ENCODE measurements at regions not wholly inside any gene's neighbourhood (a gene's known extent, or its start where the extent isn't known, plus 50 kb on each side); places are given as distances from the start of the nearest gene placed in this dataset.
A peak's percentile ranks its signal among the peaks of the same experiment; 100 is the strongest.

- CTCF ChIA-PET, result no interaction called here
- ATAC-seq (peak; percentile 48; the same call in 1 of the 2 replicates), DNase-seq (peak; percentile 29)
- H3K9me2 ChIP-seq (replicated peaks; ENCODE audit: low read length), result no peaks in the 10 kb centered on the region
- H3K4me3 ChIP-seq (ENCODE audit: low read length), result no peak overlapping the region
- no TSS peak for BruUV-seq (replicated peaks)
- H3K4me2 ChIP-seq (ENCODE audit: low read length), result no peak overlapping the region
- H3K79me2 ChIP-seq (ENCODE audit: low read length), result no peaks in the 10 kb centered on the region
- no peak overlapping the region for H2AFZ ChIP-seq (ENCODE audit: low read length)
- H3K27me3 ChIP-seq (ENCODE audit: low read length), result no peaks in the 10 kb centered on the region
- no peaks in the 10 kb centered on the region for H3K9me3 ChIP-seq (ENCODE audit: low read length)
- no peak for TF ChIP-seq CTCF (conservative IDR thresholded peaks at IDR 0.05; ENCODE audit: low read depth, low read length)
- TF ChIP-seq EZH2 (IDR thresholded peaks at IDR 0.05; ENCODE audit: low read length, unreplicated experiment), result no peak
- TF ChIP-seq EZH2phosphoT487 (IDR thresholded peaks at IDR 0.05; ENCODE audit: borderline replicate concordance, low read length), result no peak
- H3K4me1 ChIP-seq (ENCODE audit: insufficient read depth, low read length), result peaks cover 19% of the 10 kb centered on the region; the same call in 1 of the 2 replicates
- no peaks in the 10 kb centered on the region for H3K36me3 ChIP-seq (ENCODE audit: low read depth, low read length)
- POLR2A ChIA-PET (ENCODE audit: unreplicated experiment), result no interaction called here
- H3K9ac ChIP-seq (ENCODE audit: low read length), result no peak overlapping the region
- H3K27ac ChIP-seq (ENCODE audit: low read length), result no peak overlapping the region
- intact Hi-C loops (cut with micrococcal nuclease), result no loop called here
- no peaks in the 10 kb centered on the region for H4K20me1 ChIP-seq (ENCODE audit: low read length)
- no peaks in the 10 kb centered on the region for H3F3A ChIP-seq (ENCODE audit: low read length, unreplicated experiment)
Observed at GRCh38 chr5:89060768-89061167, 177.8 kb upstream of the MEF2C start.

- Histone ChIP-seq H3K27ac (ENCODE audit: low read length) (no peak overlapping the region), H3K4me3 (ENCODE audit: low read length) (no peak overlapping the region)
Observed at GRCh38 chr5:89059274-89059673, 176.3 kb upstream of the MEF2C start.

More at GRCh38 chr5:89059274-89059673, 176.3 kb upstream of the MEF2C start:
- BruUV-seq (replicated peaks), result no TSS peak
- Histone ChIP-seq H2AFZ (ENCODE audit: low read length) (no peak overlapping the region), H3K79me2 (ENCODE audit: low read length) (no peaks in the 10 kb centered on the region), H3K36me3 (ENCODE audit: low read depth, low read length) (no peaks in the 10 kb centered on the region), H3K27me3 (ENCODE audit: low read length) (no peaks in the 10 kb centered on the region), H3K9me2 (replicated peaks; ENCODE audit: low read length) (no peaks in the 10 kb centered on the region), H3K4me1 (ENCODE audit: insufficient read depth, low read length) (peaks cover 25% of the 10 kb centered on the region; the same call in 1 of the 2 replicates), H3F3A (ENCODE audit: low read length, unreplicated experiment) (no peaks in the 10 kb centered on the region), H3K9ac (ENCODE audit: low read length) (no peak overlapping the region), H3K4me2 (ENCODE audit: low read length) (no peak overlapping the region), H3K9me3 (ENCODE audit: low read length) (no peaks in the 10 kb centered on the region), H4K20me1 (ENCODE audit: low read length) (no peaks in the 10 kb centered on the region)
- no peak for TF ChIP-seq EZH2phosphoT487 (IDR thresholded peaks at IDR 0.05; ENCODE audit: borderline replicate concordance, low read length)
- TF ChIP-seq EZH2 (IDR thresholded peaks at IDR 0.05; ENCODE audit: low read length, unreplicated experiment), result no peak
- no peak for TF ChIP-seq CTCF (conservative IDR thresholded peaks at IDR 0.05; ENCODE audit: low read depth, low read length)
- peak; percentile 47 for DNase-seq
- ChIA-PET CTCF (no interaction called here), POLR2A (ENCODE audit: unreplicated experiment) (no interaction called here)
- ATAC-seq, result peak; percentile 58
- intact Hi-C loops (cut with micrococcal nuclease), result no loop called here

All from PC-3 (cell line).